ENCODE measurements at regions not wholly inside any gene's neighbourhood (a gene's known extent, or its start where the extent isn't known, plus 50 kb on each side); places are given as distances from the start of the nearest gene placed in this dataset.

GRCh38 chr13:90385781-90386489, 961.6 kb upstream of the MIR17HG start (continued):
- TF ChIP-seq KDM1A (IDR thresholded peaks at IDR 0.05; ENCODE audit: low read depth) = no peak
- TF ChIP-seq SMC3 (IDR thresholded peaks at IDR 0.05) = no peak
- TF ChIP-seq TP53 (CRISPR knock-in tag; IDR thresholded peaks at IDR 0.05) = no peak
- no peak for TF ChIP-seq MAFK (IDR thresholded peaks at IDR 0.05; ENCODE audit: partially characterized antibody)
- TF ChIP-seq FOXS1 (CRISPR knock-in tag; IDR thresholded peaks at IDR 0.05) = no peak
- no peak for TF ChIP-seq ELK1 (IDR thresholded peaks at IDR 0.05; ENCODE audit: low read depth, low read length)
- TF ChIP-seq JUN (IDR thresholded peaks at IDR 0.05) = no peak

DNA sequence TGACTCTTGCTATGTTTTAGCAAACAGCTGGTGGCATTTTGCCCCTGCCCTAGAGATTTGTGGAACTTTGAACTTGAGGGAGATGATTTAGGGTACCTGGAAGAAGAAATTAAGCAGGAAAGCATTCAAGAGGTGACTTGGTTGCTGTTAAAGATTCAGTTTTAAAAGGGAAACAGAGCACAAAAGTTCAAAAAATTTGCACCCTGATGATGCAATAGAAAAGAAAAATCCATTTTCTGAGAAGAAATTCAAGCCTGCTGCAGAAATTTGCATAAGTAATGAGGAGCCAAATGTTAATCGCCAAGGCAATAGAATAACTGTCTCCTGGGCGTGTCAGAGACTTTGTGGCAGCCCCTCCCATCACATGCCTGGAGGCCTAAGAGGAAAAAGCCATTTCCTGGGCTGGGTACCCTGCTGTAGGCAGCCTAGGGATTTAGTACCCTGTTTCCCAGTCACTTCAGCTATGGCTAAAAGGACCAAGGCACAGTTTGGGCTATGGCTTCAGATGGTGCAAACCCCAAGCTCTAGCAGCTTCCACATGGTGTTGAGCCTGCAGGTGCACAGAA, 958.5 kb upstream of the MIR17HG start:
- ATAC-seq (no peak), DNase-seq (ENCODE audit: low read depth in 1 of 2, low spot score in 1 of 2) (no peak), FAIRE-seq (no peak)
- ChIA-PET CTCF (interaction anchor here (0.6 kb wide), 1 partner anchor 64 kb away, joined by 3 read pairs; no protein-coding TSS in a partner anchor), POLR2A (no interaction called here)
- no peak overlapping the region for H3K4me2 ChIP-seq
- WGBS (ENCODE audit: missing lambda C conversion rate) = 34% methylated on average over 2 of the region's 2 CpGs
- TF ChIP-seq HOXB5 (CRISPR knock-in tag; IDR thresholded peaks at IDR 0.05) (no peak), HOXA7 (CRISPR knock-in tag; IDR thresholded peaks at IDR 0.05) (no peak), FOSB (CRISPR knock-in tag; IDR thresholded peaks at IDR 0.05) (no peak), NPAS2 (CRISPR knock-in tag; IDR thresholded peaks at IDR 0.05; ENCODE audit: borderline replicate concordance) (no peak), ZSCAN20 (CRISPR knock-in tag; IDR thresholded peaks at IDR 0.05) (no peak), RAD21 (conservative IDR thresholded peaks at IDR 0.05 in 1 of 2, IDR thresholded peaks at IDR 0.05 in 1 of 2) (no peak), SMC3 (IDR thresholded peaks at IDR 0.05) (no peak), RFX5 (IDR thresholded peaks at IDR 0.05) (no peak), RARB (CRISPR knock-in tag; IDR thresholded peaks at IDR 0.05) (no peak), POLR2AphosphoS2 (conservative IDR thresholded peaks at IDR 0.05; ENCODE audit: low read length) (no peak)
- H3K27ac ChIP-seq = no peak overlapping the region
- H3K9me3 ChIP-seq = no peaks in the 10 kb centered on the region
- no peak overlapping the region for H3K4me3 ChIP-seq
- H3K4me1 ChIP-seq = no peaks in the 10 kb centered on the region

DNA sequence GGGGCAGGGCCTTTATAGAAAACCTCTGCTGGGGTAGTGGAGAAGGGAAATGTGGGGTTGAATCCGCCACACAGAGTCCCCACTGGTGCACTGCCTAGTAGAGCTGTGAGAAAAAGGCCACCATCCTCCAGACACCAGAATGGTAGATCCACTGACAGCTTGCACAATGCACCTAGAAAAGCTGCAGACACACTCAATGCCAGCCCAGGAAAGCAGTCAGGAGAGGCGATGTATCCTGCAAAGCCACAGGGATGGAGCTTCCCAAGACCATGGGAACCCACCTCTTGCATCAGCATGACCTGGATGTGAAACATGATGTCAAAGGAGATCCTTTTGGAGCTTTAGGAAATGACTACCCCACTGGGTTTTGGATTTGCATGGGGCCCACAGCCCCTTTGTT, 958.0 kb upstream of the MIR17HG start:
- ATAC-seq (no peak), DNase-seq (ENCODE audit: low read depth in 1 of 2, low spot score in 1 of 2) (no peak), FAIRE-seq (no peak)
- ChIA-PET CTCF (interaction anchor here (0.6 kb wide), 1 partner anchor 64 kb away, joined by 3 read pairs; no protein-coding TSS in a partner anchor), POLR2A (no interaction called here)
- no peaks in the 10 kb centered on the region for H3K9me3 ChIP-seq
- H3K27ac ChIP-seq = no peak overlapping the region
- H3K4me3 ChIP-seq = no peak overlapping the region
- H3K4me1 ChIP-seq = no peaks in the 10 kb centered on the region
- no peak overlapping the region for H3K4me2 ChIP-seq
- 100% methylated on average over 2 of the region's 2 CpGs for WGBS (ENCODE audit: missing lambda C conversion rate)
- TF ChIP-seq SREBF2 (IDR thresholded peaks at IDR 0.05) (no peak), GATA3 (IDR thresholded peaks at IDR 0.05; ENCODE audit: borderline replicate concordance) (no peak)

DNA sequence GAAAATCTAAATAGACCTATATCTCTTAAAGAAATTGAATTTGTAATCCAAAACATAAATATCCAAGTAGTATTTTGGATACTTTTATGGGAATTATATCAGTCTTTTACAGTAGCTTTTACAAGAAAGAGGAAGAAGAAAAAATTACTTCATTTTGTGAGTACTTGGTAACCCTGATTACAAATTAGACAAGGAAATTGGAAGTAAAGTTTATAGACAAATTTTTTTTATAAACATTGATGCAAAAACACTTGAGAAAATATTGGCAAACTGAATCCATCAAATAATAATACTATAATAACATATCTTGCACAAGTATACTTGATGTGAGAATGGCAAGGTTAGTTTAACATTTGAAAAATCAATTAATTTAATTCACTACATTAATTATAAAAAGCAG, 954.1 kb upstream of the MIR17HG start:
- Histone ChIP-seq H3K9me3 (no peaks in the 10 kb centered on the region), H3K4me2 (no peak overlapping the region), H3K4me3 (no peak overlapping the region), H3K27ac (no peak overlapping the region), H3K4me1 (no peaks in the 10 kb centered on the region)
- ChIA-PET POLR2A (no interaction called here), CTCF (no interaction called here)
- TF ChIP-seq NPAS2 (CRISPR knock-in tag; IDR thresholded peaks at IDR 0.05; ENCODE audit: borderline replicate concordance) (no peak), ZNF302 (CRISPR knock-in tag; IDR thresholded peaks at IDR 0.05) (no peak), BHLHE40 (IDR thresholded peaks at IDR 0.05; ENCODE audit: low read depth, low read length) (no peak), FOXS1 (CRISPR knock-in tag; IDR thresholded peaks at IDR 0.05) (no peak), CHD4 (IDR thresholded peaks at IDR 0.05; ENCODE audit: borderline replicate concordance) (no peak), HOXB13 (CRISPR knock-in tag; IDR thresholded peaks at IDR 0.05; ENCODE audit: low read depth) (no peak), CTCF (IDR thresholded peaks at IDR 0.05) (no peak), MAZ (IDR thresholded peaks at IDR 0.05; ENCODE audit: borderline replicate concordance, low read depth, low read length) (no peak), MYC (IDR thresholded peaks at IDR 0.05; ENCODE audit: borderline replicate concordance, low read length) (no peak), FOSL2 (IDR thresholded peaks at IDR 0.05) (no peak), FOSL2 (CRISPR knock-in tag; IDR thresholded peaks at IDR 0.05) (no peak), ZFP36 (IDR thresholded peaks at IDR 0.05; ENCODE audit: borderline replicate concordance, partially characterized antibody) (no peak)
- TF ChIP-seq, protein P1, sequence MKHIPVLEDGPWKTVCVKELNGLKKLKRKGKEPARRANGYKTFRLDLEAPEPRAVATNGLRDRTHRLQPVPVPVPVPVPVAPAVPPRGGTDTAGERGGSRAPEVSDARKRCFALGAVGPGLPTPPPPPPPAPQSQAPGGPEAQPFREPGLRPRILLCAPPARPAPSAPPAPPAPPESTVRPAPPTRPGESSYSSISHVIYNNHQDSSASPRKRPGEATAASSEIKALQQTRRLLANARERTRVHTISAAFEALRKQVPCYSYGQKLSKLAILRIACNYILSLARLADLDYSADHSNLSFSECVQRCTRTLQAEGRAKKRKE (CRISPR knock-in tag; IDR thresholded peaks at IDR 0.05; ENCODE audit: low read depth) = no peak
- FAIRE-seq = no peak
- DNase-seq (ENCODE audit: low read depth in 1 of 2, low spot score in 1 of 2) = no peak
- no peak for ATAC-seq
